ENCODE measurements at regions not wholly inside any gene's neighbourhood (a gene's known extent, or its start where the extent isn't known, plus 50 kb on each side); places are given as distances from the start of the nearest gene placed in this dataset.
"Not testable (repeated sequence)": the region's sequence is repeated elsewhere in the genome, so short reads cannot be mapped to it uniquely, and the experiment has no call there.

- no peak for DNase-seq
These were observed 125.4 kb downstream of the CD24 start for GRCh38 chr6:106849120-106849519.

DNA sequence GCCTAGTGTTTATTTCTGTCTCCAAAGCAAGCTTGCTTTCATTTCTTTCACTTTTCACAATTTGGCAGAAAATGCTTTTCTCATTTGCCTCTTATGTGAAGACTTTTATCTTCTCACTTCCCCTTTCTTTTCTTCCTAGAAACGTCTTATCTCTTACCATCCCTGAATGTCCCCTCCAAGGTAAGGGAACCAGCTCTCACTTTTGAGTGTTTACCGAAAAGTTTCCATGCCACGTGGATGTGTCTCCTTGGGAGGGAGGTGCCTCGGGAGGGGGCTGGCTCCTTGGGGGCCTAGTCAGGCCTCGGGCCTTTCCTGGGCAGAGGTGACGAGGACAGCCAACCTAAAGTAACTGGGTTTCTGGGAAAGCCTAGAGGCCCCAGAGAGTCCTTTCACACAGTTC is 127.4 kb downstream of the CD24 start:
- no peak for DNase-seq

DNA sequence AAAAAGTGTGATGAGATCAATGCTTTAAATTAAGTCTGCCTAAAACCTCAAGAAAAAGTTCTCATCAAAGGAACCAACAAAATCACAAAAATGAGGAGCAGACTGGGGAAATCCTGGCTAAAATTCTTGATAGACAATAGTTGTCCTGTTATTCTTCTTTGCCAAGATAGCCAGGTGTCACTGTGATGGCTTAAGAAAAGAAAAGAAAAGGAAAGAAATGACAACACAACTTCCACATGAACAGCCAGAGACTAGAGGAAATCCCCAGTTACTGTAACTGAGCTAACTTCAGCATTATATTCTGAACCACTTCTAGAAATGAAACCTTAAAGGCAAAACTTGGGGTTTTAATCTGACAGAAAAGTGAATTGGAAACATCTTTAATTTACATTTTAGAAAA is 129.6 kb downstream of the CD24 start:
- DNase-seq: no peak

- DNase-seq: no peak
These were observed 141.6 kb downstream of the CD24 start for GRCh38 chr6:106832766-106833510.

GRCh38 chr6:106830930-106831329 is 143.6 kb downstream of the CD24 start:
- DNase-seq: no peak

- DNase-seq: no peak
These were observed 145.1 kb downstream of the CD24 start for GRCh38 chr6:106829451-106829850.

GRCh38 chr6:106827081-106827480 is 147.4 kb downstream of the CD24 start:
- no peak for DNase-seq

DNA sequence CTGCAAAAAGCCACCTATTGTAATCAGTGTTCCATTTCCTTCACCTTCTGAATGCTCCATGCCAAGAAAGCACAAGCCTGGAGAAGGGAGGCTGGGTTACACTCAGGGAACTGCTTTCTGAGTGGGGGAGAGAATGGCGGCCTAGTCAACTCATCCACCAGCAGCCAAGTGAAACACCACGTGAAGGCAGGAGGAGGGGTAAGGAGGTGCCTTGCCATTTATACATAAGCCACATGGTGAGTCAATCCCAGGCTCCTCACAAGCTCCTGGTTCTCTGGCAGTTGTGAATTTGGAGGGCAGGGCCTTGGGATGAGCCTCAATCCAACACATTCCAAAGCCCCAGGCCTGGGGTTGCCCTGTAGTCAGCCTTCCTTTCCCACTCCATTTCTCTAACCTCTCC is 149.4 kb downstream of the CD24 start:
- no peak for DNase-seq

DNA sequence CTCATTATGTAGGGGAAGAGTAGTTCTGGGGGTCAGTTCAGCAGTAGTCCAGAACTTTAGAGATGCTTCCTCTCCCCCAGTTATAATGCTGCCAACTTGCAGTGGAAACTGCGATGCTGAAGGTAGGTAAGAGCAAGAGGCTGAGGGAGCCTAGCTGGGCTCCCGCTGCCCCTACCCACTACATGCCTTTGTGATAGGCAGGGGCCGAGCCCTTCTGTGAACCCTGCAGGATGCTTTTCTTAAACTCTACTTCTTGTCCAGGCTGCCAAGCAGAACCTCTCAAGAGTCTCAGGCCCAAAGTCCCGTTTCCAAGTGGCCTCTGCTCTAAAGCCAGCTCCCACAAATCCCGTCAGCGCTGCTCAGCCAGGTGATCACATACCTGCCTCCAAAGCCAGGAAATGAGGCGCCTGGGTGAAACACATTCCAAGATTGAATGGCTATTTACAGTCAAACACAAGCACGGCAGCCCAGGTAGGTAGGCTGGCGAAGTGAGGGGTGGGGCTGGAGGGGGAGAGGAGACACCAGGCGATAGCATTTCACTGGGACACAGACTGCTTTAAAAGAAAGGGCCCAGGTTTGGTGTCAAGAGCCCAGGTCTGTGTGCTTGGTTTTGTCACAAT is 150.7 kb downstream of the CD24 start:
- DNase-seq: no peak

GRCh38 chr6:106823058-106823457 is 151.5 kb downstream of the CD24 start:
- no peak for DNase-seq

GRCh38 chr6:106820412-106820852 is 154.1 kb downstream of the CD24 start:
- DNase-seq: no peak

GRCh38 chr6:106811088-106811686 is 163.3 kb downstream of the CD24 start:
- DNase-seq: no peak

DNA sequence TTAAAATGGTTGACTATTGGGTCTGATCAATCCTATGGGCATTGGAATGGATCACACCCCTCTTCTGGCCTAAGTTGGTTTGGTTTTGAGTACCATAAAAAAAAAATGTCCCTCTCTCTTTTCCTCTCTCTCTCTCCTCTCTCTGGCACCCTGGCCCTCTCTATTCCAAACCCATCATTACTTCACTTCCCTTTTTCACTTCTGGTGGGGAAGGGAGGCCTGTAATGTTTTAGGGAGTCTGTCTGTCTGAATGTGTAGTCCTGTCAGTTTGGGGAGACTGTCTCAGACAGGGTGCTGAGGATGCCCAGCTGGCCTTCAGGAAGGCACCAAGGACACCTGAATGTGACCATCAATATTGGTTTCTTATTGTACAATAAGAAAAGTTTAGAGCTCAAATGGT is 165.8 kb downstream of the CD24 start:
- no peak for DNase-seq

GRCh38 chr6:106807947-106808611 is 166.4 kb downstream of the CD24 start:
- DNase-seq: no peak

- not testable (repeated sequence) for DNase-seq
These were observed 168.3 kb downstream of the CD24 start for GRCh38 chr6:106806253-106806652.

DNA sequence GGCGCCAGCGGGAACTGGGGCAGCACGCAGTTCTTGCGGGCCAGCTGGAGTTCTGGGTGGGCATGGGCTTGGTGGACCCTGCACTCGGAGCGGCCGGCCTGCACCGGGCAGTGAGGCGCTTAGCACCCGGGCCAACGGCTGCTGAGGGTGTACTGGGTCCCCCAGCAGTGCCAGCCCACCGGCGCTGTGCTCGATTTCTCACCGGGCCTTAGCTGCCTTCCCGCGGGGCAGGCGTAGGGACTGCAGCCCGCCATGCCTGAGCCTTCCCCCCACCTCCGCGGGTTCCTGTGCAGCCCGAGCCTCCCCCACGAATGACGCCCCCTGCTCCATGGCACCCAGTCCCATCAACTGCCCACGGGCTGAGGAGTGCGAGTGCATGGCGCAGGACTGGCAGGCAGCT is 168.8 kb downstream of the CD24 start:
- DNase-seq: no peak

GRCh38 chr6:106804346-106805335 is 169.9 kb downstream of the CD24 start:
- no peak for DNase-seq

DNA sequence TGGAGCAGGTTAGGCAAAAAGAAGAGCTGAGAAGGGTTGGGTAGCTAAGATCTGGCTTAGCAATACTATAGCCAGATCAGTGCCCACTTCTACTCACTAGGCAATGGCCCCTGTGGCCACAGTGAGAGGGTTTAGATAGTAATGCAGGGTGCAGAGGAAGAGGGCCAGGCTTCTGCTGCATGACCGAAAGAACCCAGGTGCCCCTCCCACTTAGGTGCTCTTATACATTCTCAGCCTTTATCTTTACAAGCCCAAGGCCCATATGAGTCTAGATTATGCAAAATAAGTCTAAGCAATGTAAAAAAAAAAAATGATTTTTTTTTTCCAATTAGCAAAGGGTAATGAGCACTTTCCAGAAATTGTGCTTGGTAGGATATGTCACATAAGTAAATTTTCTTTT is 171.3 kb downstream of the CD24 start:
- no peak for DNase-seq

- peak; percentile 40 for DNase-seq
These were observed 172.4 kb downstream of the CD24 start for GRCh38 chr6:106802139-106802538.

DNA sequence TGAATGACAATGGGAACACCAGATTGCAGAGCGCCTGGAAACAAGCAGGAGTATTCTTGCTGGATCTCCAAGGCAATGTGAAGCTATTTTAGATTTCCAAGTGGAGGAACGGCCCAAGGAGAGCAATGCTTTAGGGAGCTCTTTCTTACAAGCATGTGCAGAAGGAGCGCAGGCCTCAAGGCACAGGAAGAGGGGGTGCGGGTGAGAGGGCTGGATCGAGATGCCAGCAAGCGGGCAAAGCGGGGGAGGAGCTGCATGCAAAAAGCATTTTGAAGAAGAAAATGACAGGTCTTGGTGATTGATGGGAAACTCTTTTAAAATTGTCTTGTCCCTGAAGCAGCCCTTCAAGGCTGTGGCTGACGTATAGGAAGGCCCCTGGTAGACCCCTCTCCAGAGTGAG is 171.9 kb downstream of the QRSL1 start:
- no peak for DNase-seq

DNA sequence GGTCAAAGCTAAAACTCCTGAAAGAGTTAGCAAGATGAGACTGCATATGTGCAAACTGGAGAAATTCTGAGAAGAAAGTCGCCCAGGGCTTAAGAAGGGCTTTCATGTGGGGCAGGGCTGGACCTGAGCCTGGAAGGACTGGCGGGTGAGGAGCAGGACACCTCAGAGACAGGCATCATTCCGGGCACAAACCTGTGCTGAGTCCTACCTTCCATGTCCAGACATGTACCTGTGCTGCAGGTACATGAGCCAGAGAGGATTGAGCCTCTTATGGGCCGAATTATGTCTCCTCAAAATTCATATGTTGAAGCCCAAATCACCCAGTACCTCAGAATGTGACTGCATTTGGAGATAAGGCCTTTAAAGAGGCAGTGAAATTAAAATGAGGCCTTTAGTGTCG is 171.0 kb downstream of the QRSL1 start:
- DNase-seq: no peak
